HUES64 (cell line): ENCODE measurements at regions not wholly inside any gene's neighbourhood (a gene's known extent, or its start where the extent isn't known, plus 50 kb on each side); places are given as distances from the start of the nearest gene placed in this dataset.

Experiments used
- H3K27ac ChIP-seq: 2 replicates; pipeline ENCODE4 v1.7.0; 2013; ENCODE audit warnings: low read depth, low read length, inconsistent platforms
- H3K27me3 ChIP-seq: 2 replicates; pipeline ENCODE4 v1.6.1; 2013; ENCODE audit warnings: mild to moderate bottlenecking, low read length; ENCODE audit not compliant: insufficient read depth
- H3K36me3 ChIP-seq: 2 replicates; pipeline ENCODE4 v1.6.1; 2013; ENCODE audit warnings: mild to moderate bottlenecking, low read length; ENCODE audit not compliant: insufficient read depth
- H3K4me1 ChIP-seq: 2 replicates; pipeline ENCODE4 v1.6.1; 2013; ENCODE audit warnings: mild to moderate bottlenecking, low read length, moderate library complexity; ENCODE audit not compliant: insufficient read depth
- H3K4me3 ChIP-seq: 2 replicates; pipeline ENCODE4 v1.5.1; 2013; ENCODE audit warnings: mild to moderate bottlenecking, low read length, moderate library complexity
- H3K9ac ChIP-seq: 2 replicates; pipeline ENCODE4 v1.6.1; 2013; ENCODE audit warnings: mild to moderate bottlenecking, low read depth, low read length
- H3K9me3 ChIP-seq: 2 replicates; pipeline ENCODE4 v1.6.1; 2013; ENCODE audit warnings: low read depth, low read length; ENCODE audit not compliant: insufficient read depth
- WGBS: fragments of 150-250, 120-280 bp; methylation state at CpG from one replicate; pipeline ENCODE4 v1.1.7; 2013; ENCODE audit warnings: missing lambda C conversion rate; 5-methylcytosine and 5-hydroxymethylcytosine counted together

DNA sequence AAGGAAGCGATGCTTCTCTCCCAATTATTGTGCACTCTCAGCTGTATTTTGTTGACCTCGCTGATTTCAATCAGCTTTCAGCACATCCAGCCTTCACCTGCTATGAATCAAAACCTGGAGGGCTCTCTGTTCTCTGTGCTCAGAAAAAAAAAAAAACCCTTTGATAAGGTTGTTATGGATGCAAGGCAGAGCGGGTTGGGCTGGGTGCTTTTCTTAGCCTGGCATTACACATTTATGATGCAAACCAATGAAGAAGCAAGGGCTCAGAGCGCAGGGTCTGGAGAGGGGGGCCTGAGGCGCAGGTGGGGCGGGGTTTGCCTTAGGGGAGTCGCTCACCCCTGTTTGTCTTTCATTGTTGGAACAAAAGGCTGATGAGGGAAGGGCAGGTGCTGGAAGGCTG is 86.0 kb upstream of the CADM1 start:
- Histone ChIP-seq H3K4me1 (no peaks in the 10 kb centered on the region; the same call in 1 of the 2 replicates), H3K4me3 (no peak overlapping the region), H3K9me3 (peaks cover 11% of the 10 kb centered on the region), H3K9ac (no peak overlapping the region), H3K27me3 (no peaks in the 10 kb centered on the region), H3K27ac (no peak overlapping the region), H3K36me3 (no peaks in the 10 kb centered on the region)
- 89% methylated on average over 7 of the region's 7 CpGs for WGBS

GRCh38 chr11:115587718-115588342 is 83.6 kb upstream of the CADM1 start:
- Histone ChIP-seq H3K9ac (no peak overlapping the region), H3K36me3 (no peaks in the 10 kb centered on the region), H3K4me3 (no peak overlapping the region), H3K9me3 (peaks cover 11% of the 10 kb centered on the region), H3K27ac (no peak overlapping the region), H3K27me3 (no peaks in the 10 kb centered on the region), H3K4me1 (no peaks in the 10 kb centered on the region; the same call in 1 of the 2 replicates)
- WGBS: 91% methylated on average over 2 of the region's 3 CpGs

DNA sequence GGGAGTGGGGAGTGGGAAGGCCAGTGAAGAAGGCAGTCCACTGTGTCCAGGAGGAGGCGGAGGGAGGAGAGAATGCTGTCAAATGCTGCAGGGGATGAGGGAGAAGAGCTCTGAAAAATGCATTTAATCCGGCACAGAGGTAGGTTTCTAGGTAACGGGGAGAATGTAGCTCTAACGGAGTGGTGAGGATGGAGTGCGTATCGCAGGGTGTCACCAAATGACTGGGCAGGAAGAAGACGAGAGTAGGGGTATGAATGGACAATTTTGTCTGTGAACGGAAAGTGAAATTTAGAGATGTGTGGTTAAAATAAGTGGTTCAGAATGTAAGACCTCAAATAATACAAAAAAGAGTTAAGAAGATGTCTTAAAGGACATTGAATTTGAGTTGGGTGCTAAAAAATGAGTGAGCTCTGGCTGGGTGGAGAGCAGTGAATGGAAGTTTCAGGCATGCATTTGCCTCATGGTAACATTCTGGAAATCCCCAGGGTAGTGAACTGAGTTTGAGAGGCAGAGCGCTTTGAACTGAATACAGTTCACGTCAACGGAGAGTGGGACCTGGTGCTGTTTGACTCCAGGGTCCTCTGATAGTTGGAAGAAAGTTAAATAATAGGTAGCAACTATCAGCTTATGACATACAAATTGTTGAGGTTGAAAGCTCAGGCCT is 81.3 kb upstream of the CADM1 start:
- Histone ChIP-seq H3K9me3 (peaks cover 11% of the 10 kb centered on the region), H3K27me3 (no peaks in the 10 kb centered on the region), H3K9ac (no peak overlapping the region), H3K27ac (no peak overlapping the region), H3K4me1 (peaks cover 18% of the 10 kb centered on the region), H3K36me3 (no peaks in the 10 kb centered on the region), H3K4me3 (no peak overlapping the region)
- 95% methylated on average over 11 of the region's 11 CpGs for WGBS

DNA sequence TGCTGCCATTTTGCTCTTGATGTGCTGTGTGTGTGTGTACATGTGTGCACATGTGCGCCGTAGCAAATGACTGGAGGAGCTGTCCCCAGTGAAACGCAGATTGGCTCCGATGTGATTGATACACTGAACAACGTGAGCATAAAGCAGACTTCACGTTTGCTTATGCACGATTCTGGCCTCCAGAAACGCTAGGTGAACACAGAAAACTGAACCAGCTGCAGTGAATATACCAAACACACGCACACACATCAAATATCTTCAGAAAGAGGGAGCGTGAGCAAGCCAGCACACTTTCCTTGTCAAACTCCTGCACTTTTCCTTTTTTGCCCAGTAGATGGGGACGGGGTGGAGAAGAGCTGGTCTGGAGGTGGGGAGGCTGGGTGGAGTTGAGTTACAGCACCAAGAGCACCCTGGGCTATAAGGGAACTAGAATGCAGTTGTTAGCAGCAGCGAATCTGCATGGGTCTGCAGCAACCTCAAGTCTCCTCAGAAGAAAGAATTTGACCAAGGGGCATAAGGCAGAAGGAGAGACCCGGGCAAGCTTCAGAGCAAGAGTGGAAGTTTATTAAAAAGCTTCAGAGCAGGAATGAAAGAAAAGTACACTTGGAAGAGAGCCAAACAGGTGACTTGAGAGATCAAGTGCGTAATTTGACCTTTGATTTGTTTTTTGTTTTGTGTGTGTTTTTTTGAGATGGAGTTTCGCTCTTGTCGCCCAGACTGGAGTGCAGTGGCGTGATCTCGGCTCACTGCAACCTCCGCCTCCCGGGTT is 77.8 kb upstream of the CADM1 start:
- no peak overlapping the region for H3K4me3 ChIP-seq
- 82% methylated on average over 20 of the region's 20 CpGs for WGBS
- no peaks in the 10 kb centered on the region for H3K36me3 ChIP-seq
- no peak overlapping the region for H3K27ac ChIP-seq
- no peaks in the 10 kb centered on the region for H3K27me3 ChIP-seq
- peaks cover 21% of the 10 kb centered on the region for H3K4me1 ChIP-seq
- H3K9me3 ChIP-seq: no peaks in the 10 kb centered on the region
- no peak overlapping the region for H3K9ac ChIP-seq

DNA sequence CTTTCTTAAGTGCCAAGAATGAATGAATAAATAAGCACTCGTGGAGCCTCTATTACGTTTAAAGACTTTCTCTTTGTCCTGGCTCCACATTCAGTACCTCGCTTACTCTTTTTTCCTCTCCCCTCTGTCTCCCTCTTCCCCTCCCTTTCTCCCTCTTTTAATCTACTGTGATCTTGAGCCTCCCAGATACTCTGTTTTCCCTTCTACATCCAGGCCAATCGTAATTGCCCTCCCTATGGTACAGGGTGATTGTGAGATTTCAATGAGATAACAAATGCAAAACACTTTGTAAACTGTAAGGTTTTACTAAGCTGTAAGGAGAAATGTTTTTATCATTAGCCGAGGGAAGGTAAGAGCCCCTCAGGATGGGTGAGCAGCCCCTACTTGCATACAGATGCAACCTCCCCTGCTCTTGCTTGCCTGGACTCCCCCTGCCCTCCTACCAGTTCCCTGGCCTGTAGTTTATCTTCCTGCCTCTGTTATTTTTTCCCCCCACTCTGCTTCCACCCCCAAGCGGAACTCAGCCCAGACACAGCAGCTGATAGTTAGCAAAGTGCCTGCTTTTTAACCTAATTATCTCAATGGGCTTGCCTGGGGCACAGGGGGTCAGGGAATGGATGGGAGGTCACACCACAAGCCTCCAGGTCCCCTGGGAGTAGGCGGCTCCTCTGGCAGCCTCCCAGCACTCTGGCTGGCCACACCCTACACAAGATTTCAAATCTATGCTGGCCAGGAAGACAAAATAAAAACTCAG is 76.9 kb upstream of the CADM1 start:
- Histone ChIP-seq H3K9me3 (no peaks in the 10 kb centered on the region), H3K27me3 (no peaks in the 10 kb centered on the region), H3K36me3 (no peaks in the 10 kb centered on the region), H3K4me1 (peaks cover 21% of the 10 kb centered on the region), H3K9ac (no peak overlapping the region), H3K4me3 (no peak overlapping the region), H3K27ac (no peak overlapping the region)
- WGBS: 50% methylated on average over 6 of the region's 7 CpGs

DNA sequence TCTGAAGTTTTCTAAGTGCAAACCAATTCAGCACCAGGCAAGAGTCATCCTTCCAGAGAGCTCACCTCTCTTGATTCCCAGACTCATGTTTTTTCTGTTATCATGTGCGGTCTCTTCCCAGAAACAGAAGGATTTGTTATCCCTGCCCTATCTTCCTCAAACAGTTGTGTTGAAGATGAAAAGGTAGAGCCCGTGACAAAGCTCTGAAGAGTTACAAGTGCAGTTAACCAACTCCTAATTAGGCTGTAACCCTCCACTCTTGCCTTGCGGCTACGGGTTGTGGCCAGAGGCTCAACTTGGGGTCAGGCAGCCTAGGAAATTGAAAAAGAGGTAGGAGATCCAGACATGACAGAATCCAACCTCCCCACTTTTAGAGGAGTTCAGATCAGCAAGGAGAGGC is 76.2 kb upstream of the CADM1 start:
- Histone ChIP-seq H3K27ac (no peak overlapping the region), H3K36me3 (no peaks in the 10 kb centered on the region), H3K9ac (no peak overlapping the region), H3K27me3 (no peaks in the 10 kb centered on the region), H3K9me3 (no peaks in the 10 kb centered on the region), H3K4me1 (peaks cover 21% of the 10 kb centered on the region), H3K4me3 (no peak overlapping the region)
- 79% methylated on average over 4 of the region's 4 CpGs for WGBS

DNA sequence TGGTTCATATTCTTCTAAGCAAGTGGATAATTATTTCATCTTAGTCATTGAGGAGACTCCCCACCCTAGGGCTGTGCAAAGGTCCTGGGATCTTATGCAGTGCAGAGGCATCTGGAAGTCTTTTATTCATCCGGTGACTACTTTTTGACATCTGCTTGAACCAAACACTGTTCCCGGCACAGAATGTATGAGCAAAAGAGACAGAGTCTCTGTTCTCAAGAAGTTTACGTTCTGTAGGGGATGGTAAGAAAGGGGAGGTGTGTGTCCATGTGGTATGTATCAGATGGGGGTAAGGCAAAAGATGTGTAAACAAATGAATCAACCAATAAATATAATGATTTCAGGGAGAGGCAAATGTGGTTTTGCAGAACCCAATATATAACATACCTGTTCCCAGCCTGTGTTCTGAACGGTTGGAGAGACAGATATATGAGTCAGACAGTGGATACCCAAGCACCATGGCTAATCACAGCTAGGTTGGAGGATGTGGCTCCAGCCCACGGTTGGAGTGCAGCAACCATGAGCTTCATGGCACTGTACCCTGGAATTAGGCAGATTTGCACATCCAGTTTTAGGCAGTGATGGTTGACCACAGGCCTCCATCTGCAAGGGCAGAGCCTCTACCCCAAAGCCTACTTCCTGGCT is 75.1 kb upstream of the CADM1 start:
- Histone ChIP-seq H3K36me3 (no peaks in the 10 kb centered on the region), H3K27me3 (no peaks in the 10 kb centered on the region), H3K9ac (no peak overlapping the region), H3K4me1 (peaks cover 21% of the 10 kb centered on the region), H3K9me3 (no peaks in the 10 kb centered on the region), H3K27ac (no peak overlapping the region), H3K4me3 (no peak overlapping the region)
- 95% methylated on average over 5 of the region's 5 CpGs for WGBS

DNA sequence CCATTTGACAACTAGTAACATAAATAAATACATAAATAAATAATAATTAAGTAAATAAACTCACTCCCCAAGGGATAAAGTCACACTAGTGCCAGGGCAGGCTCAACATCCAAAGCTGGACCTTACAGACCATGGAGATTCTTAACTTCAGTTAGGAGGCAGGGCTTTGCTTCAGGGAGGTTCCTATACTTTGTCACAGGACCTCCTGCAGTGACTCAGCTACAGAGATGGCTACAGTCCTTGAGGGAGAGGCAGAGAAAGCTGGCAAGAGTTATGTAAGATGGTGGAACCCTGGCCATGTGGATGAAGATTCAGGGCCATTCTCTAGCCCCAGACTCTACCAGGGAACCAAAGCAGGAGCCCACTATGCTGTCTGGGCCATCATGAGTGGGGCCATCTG is 74.1 kb upstream of the CADM1 start:
- no peaks in the 10 kb centered on the region for H3K36me3 ChIP-seq
- H3K4me3 ChIP-seq: no peak overlapping the region
- H3K27ac ChIP-seq: no peak overlapping the region
- no peaks in the 10 kb centered on the region for H3K27me3 ChIP-seq
- H3K9ac ChIP-seq: no peak overlapping the region
- H3K9me3 ChIP-seq: no peaks in the 10 kb centered on the region
- H3K4me1 ChIP-seq: peaks cover 21% of the 10 kb centered on the region

- peaks cover 21% of the 10 kb centered on the region for H3K4me1 ChIP-seq
- H3K9ac ChIP-seq: no peak overlapping the region
- 84% methylated on average over 3 of the region's 3 CpGs for WGBS
- H3K9me3 ChIP-seq: no peaks in the 10 kb centered on the region
- H3K36me3 ChIP-seq: no peaks in the 10 kb centered on the region
- no peaks in the 10 kb centered on the region for H3K27me3 ChIP-seq
- no peak overlapping the region for H3K4me3 ChIP-seq
- no peak overlapping the region for H3K27ac ChIP-seq
These were observed 73.5 kb upstream of the CADM1 start for GRCh38 chr11:115577701-115578100.

- no peak overlapping the region for H3K27ac ChIP-seq
- 91% methylated on average over 6 of the region's 6 CpGs for WGBS
These were observed 72.6 kb upstream of the CADM1 start for GRCh38 chr11:115576606-115577380.

More at GRCh38 chr11:115576606-115577380, 72.6 kb upstream of the CADM1 start:
- no peak overlapping the region for H3K4me3 ChIP-seq
- no peaks in the 10 kb centered on the region for H3K9me3 ChIP-seq
- no peak overlapping the region for H3K9ac ChIP-seq
- H3K36me3 ChIP-seq: no peaks in the 10 kb centered on the region
- H3K27me3 ChIP-seq: no peaks in the 10 kb centered on the region
- H3K4me1 ChIP-seq: peaks cover 16% of the 10 kb centered on the region
